B cell (primary cell): ENCODE measurements at regions not wholly inside any gene's neighbourhood (a gene's known extent, or its start where the extent isn't known, plus 50 kb on each side); places are given as distances from the start of the nearest gene placed in this dataset.

Experiments used
- ATAC-seq: fragments of 200-7000 bp; cut with Tn5 transposase; one replicate; pipeline ENCODE4 v1.10.0; 2021; ENCODE audit warnings: low read depth, mild to moderate bottlenecking, moderate number of reproducible peaks, moderate library complexity
- CTCF ChIA-PET: fragments of 350-600 bp; sonication (Branson Sonifier 250); formaldehyde crosslinking; loops from one replicate; lab custom pipeline; 2021; ENCODE audit warnings: antibody characterized with exemption, inconsistent platforms; lab: Charles Lee
- POLR2A ChIA-PET: fragments of 350-600 bp; sonication (Branson Sonifier 250); formaldehyde crosslinking; loops from one replicate; lab custom pipeline; 2021; ENCODE audit warnings: antibody characterized with exemption; lab: Charles Lee
- DNase-seq: peaks from one replicate; pipeline ENCODE4 v3.0.0; 2013
- H2AFZ ChIP-seq: 2 replicates; pipeline ENCODE4 v1.6.1; 2012; ENCODE audit warnings: mild to moderate bottlenecking, low read depth, low read length; ENCODE audit not compliant: insufficient read depth, poor library complexity, severe bottlenecking
- H3K27ac ChIP-seq, 2 donors: 1 replicate in 1 of 2; 2 replicates in 1 of 2; pipeline ENCODE4 v1.5.1; 2012 to 2013; ENCODE audit warnings: low read length in 2 of 2, mild to moderate bottlenecking in 2 of 2, moderate library complexity in 1 of 2
- H3K27me3 ChIP-seq, 4 experiments: fragments of 200-600 bp in 1 of 4; sonication (generic) in 1 of 4; replicated peaks in 1 of 4; 1 replicate in 2 of 4; 2 replicates in 2 of 4; pipeline versions ENCODE4 v1.6.1 to v1.7.0; 2013 to 2016; ENCODE audit warnings: low read length in 3 of 4, mild to moderate bottlenecking in 2 of 4, mixed read lengths in 1 of 4, moderate library complexity in 1 of 4; ENCODE audit not compliant: insufficient read depth in 4 of 4, control insufficient read depth in 3 of 4; ENCODE audit errors: control extremely low read depth in 1 of 4
- H3K36me3 ChIP-seq, 2 experiments: replicated peaks in 1 of 2; 1 replicate in 1 of 2; 2 replicates in 1 of 2; pipeline versions ENCODE4 v1.6.1 to v1.7.1; 2013; ENCODE audit warnings: low read length in 1 of 2; ENCODE audit not compliant: insufficient read depth in 2 of 2, control insufficient read depth in 1 of 2; ENCODE audit errors: control extremely low read depth in 1 of 2, extremely low read depth in 1 of 2
- H3K4me1 ChIP-seq, 2 donors: fragments of 200-600 bp in 1 of 2; sonication (generic) in 1 of 2; 1 replicate in 1 of 2; 2 replicates in 1 of 2; pipeline versions ENCODE4 v1.5.1 to v1.6.1; 2013 to 2017; ENCODE audit warnings: low read length in 2 of 2; ENCODE audit not compliant: control insufficient read depth in 2 of 2, insufficient read depth in 2 of 2
- H3K4me2 ChIP-seq: replicated peaks from 2 replicates; pipeline ENCODE3; 2012; ENCODE audit warnings: mild to moderate bottlenecking, low read depth, low read length; ENCODE audit not compliant: poor library complexity, severe bottlenecking
- H3K4me3 ChIP-seq, 5 experiments: fragments of 200-600 bp in 1 of 5; sonication (generic) in 1 of 5; 1 replicate in 3 of 5; 2 replicates in 2 of 5; pipeline versions ENCODE4 v1.5.1 to v1.7.0; 2011 to 2016; ENCODE audit warnings: low read length in 4 of 5, mild to moderate bottlenecking in 4 of 5, low read depth in 2 of 5, control low read depth in 1 of 5, moderate library complexity in 1 of 5; ENCODE audit not compliant: insufficient read depth in 1 of 5; ENCODE audit errors: control extremely low read depth in 1 of 5, extremely low read depth in 1 of 5
- H3K79me2 ChIP-seq: fragments of 200-600 bp; sonication (generic); one replicate; pipeline ENCODE4 v1.6.0; 2016; ENCODE audit warnings: low read length; ENCODE audit not compliant: control insufficient read depth, insufficient read depth
- H3K9ac ChIP-seq: fragments of 200-600 bp; sonication (generic); 2 replicates; pipeline ENCODE4 v1.6.1; 2017; ENCODE audit warnings: mild to moderate bottlenecking, low read length, moderate library complexity
- H3K9me3 ChIP-seq, 3 donors: one replicate each; pipeline versions ENCODE4 v1.6.1 to v1.7.1; 2013; ENCODE audit warnings: low read length in 2 of 3; ENCODE audit not compliant: control insufficient read depth in 2 of 3, insufficient read depth in 1 of 3; ENCODE audit errors: control extremely low read depth in 1 of 3
- H4K20me1 ChIP-seq: 2 replicates; pipeline ENCODE4 v1.6.0; 2012; ENCODE audit warnings: mild to moderate bottlenecking, low read length; ENCODE audit not compliant: insufficient read depth, control insufficient read depth, poor library complexity, severe bottlenecking
- H3K27ac Mint-ChIP-seq: one replicate; pipeline ENCODE4 v1.8.0; 2021; ENCODE audit warnings: mixed read lengths
- H3K27me3 Mint-ChIP-seq: one replicate; pipeline ENCODE4 v1.8.0; 2021; ENCODE audit warnings: mixed read lengths
- H3K4me1 Mint-ChIP-seq: one replicate; pipeline ENCODE4 v1.8.0; 2021; ENCODE audit warnings: mixed read lengths
- H3K4me3 Mint-ChIP-seq: one replicate; pipeline ENCODE4 v1.8.0; 2021; ENCODE audit warnings: mixed read lengths
- H3K9me3 Mint-ChIP-seq: one replicate; pipeline ENCODE4 v1.8.0; 2022; ENCODE audit warnings: mixed read lengths; ENCODE audit not compliant: insufficient read depth
- CTCF ChIP-seq: fragments of 200-600 bp; IDR thresholded peaks from one replicate; pipeline ENCODE4 v1.8.0; 2022; ENCODE audit warnings: antibody characterized with exemption, mild to moderate bottlenecking
- EZH2 ChIP-seq: IDR thresholded peaks from 2 replicates; pipeline ENCODE4 v1.6.1; 2012; ENCODE audit warnings: borderline replicate concordance, low read depth, mild to moderate bottlenecking, moderate library complexity, low read length; ENCODE audit not compliant: insufficient read depth, poor library complexity, severe bottlenecking
- WGBS: methylation state at CpG from one replicate; pipeline ENCODE4 v1.1.5; 2013; ENCODE audit warnings: missing lambda C conversion rate; ENCODE audit not compliant: insufficient coverage; 5-methylcytosine and 5-hydroxymethylcytosine counted together
- intact Hi-C: fragments of 100-400 bp; cut with micrococcal nuclease; formaldehyde crosslinking; loops from one replicate; pipeline ENCODE4 v1.10.0; 2022

GRCh38 chrX:115387327-115387726 is 97.8 kb downstream of the LUZP4 start:
- no CpG with 5 or more reads among the region's 2 CpGs for WGBS
- Mint-ChIP-seq H3K27me3 (no peaks in the 10 kb centered on the region), H3K4me1 (no peaks in the 10 kb centered on the region), H3K9me3 (no peaks in the 10 kb centered on the region), H3K27ac (no peak overlapping the region), H3K4me3 (no peak overlapping the region)
- Histone ChIP-seq H3K9ac (no peak overlapping the region), H3K4me3 (no peak overlapping the region), H2AFZ (no peak overlapping the region), H3K27me3 (no peaks in the 10 kb centered on the region), H3K9me3 (no peaks in the 10 kb centered on the region), H3K4me2 (no peak overlapping the region), H4K20me1 (no peaks in the 10 kb centered on the region), H3K4me1 (no peaks in the 10 kb centered on the region), H3K27ac (no peak overlapping the region), H3K36me3 (no peaks in the 10 kb centered on the region), H3K79me2 (no peaks in the 10 kb centered on the region)
- ChIA-PET CTCF (no interaction called here), POLR2A (no interaction called here)
- DNase-seq (no peak), ATAC-seq (no peak)
- intact Hi-C loops = no loop called here
- TF ChIP-seq EZH2 (no peak), CTCF (no peak)

- Histone ChIP-seq H3K4me3 (no peak overlapping the region), H3K4me2 (no peak overlapping the region), H3K9me3 (no peaks in the 10 kb centered on the region), H3K9ac (no peak overlapping the region), H3K4me1 (no peaks in the 10 kb centered on the region), H2AFZ (no peak overlapping the region), H3K79me2 (no peaks in the 10 kb centered on the region), H3K27me3 (no peaks in the 10 kb centered on the region), H3K36me3 (no peaks in the 10 kb centered on the region), H3K27ac (no peak overlapping the region), H4K20me1 (no peaks in the 10 kb centered on the region)
- H3K4me1 Mint-ChIP-seq = no peaks in the 10 kb centered on the region
- DNase-seq (no peak), ATAC-seq (no peak)
- no CpG with 5 or more reads among the region's 4 CpGs for WGBS
- ChIA-PET CTCF (no interaction called here), POLR2A (no interaction called here)
- H3K9me3 Mint-ChIP-seq = no peaks in the 10 kb centered on the region
- H3K4me3 Mint-ChIP-seq = no peak overlapping the region
- no peaks in the 10 kb centered on the region for H3K27me3 Mint-ChIP-seq
- intact Hi-C loops = no loop called here
- no peak overlapping the region for H3K27ac Mint-ChIP-seq
- TF ChIP-seq EZH2 (no peak), CTCF (no peak)
Measured at GRCh38 chrX:115388879-115389278, 99.4 kb downstream of the LUZP4 start.
